A172 (cell line): ENCODE measurements at regions not wholly inside any gene's neighbourhood (a gene's known extent, or its start where the extent isn't known, plus 50 kb on each side); places are given as distances from the start of the nearest gene placed in this dataset.
A peak's percentile ranks its signal among the peaks of the same experiment; 100 is the strongest.

Experiments
- DNase-seq: peaks from one replicate; pipeline ENCODE4 v3.0.0-alpha.2; 2015; ENCODE audit warnings: low spot score

- no peak for DNase-seq
Measured at GRCh38 chr9:108496846-108497245, 358.9 kb downstream of the ACTL7B start.

GRCh38 chr9:108489567-108489966, 366.2 kb downstream of the ACTL7B start:
- DNase-seq: no peak

GRCh38 chr9:108486831-108487230, 369.0 kb downstream of the ACTL7B start:
- peak; percentile 81 for DNase-seq

GRCh38 chr9:108484468-108484867, 371.3 kb downstream of the ACTL7B start:
- DNase-seq: no peak

GRCh38 chr9:108483676-108484075, 372.1 kb downstream of the ACTL7B start:
- no peak for DNase-seq

- DNase-seq: no peak
Measured at GRCh38 chr9:108479989-108480652, 375.7 kb downstream of the ACTL7B start.

GRCh38 chr9:108478431-108479332, 377.1 kb downstream of the ACTL7B start:
- DNase-seq: peak; percentile 92

- peak; percentile 46 for DNase-seq
Measured at GRCh38 chr9:108477529-108478006, 378.2 kb downstream of the ACTL7B start.

- peak; percentile 46 for DNase-seq
Measured at GRCh38 chr9:108476574-108476973, 379.2 kb downstream of the ACTL7B start.

GRCh38 chr9:108475813-108476212, 380.0 kb downstream of the ACTL7B start:
- DNase-seq: no peak

- DNase-seq: no peak
Measured at GRCh38 chr9:108474356-108474755, 381.4 kb downstream of the ACTL7B start.

GRCh38 chr9:108473209-108474112, 382.3 kb downstream of the ACTL7B start:
- peak; percentile 60 for DNase-seq

- DNase-seq: peak; percentile 67
Measured at GRCh38 chr9:108469654-108470053, 386.1 kb downstream of the ACTL7B start.

- peak; percentile 85 for DNase-seq
Measured at GRCh38 chr9:108468364-108468763, 387.4 kb downstream of the ACTL7B start.

GRCh38 chr9:108467653-108468324, 388.0 kb downstream of the ACTL7B start:
- DNase-seq: no peak

GRCh38 chr9:108467161-108467560, 388.6 kb downstream of the ACTL7B start:
- no peak for DNase-seq

GRCh38 chr9:108466304-108466703, 389.5 kb downstream of the ACTL7B start:
- no peak for DNase-seq

GRCh38 chr9:108463932-108464606, 391.7 kb downstream of the ACTL7B start:
- no peak for DNase-seq

- no peak for DNase-seq
Measured at GRCh38 chr9:108456903-108457302, 398.9 kb downstream of the ACTL7B start.

GRCh38 chr9:108445431-108446071, 410.2 kb downstream of the ACTL7B start:
- no peak for DNase-seq
